ENCODE measurements at regions not wholly inside any gene's neighbourhood (a gene's known extent, or its start where the extent isn't known, plus 50 kb on each side); places are given as distances from the start of the nearest gene placed in this dataset.
"Not testable (repeated sequence)": the region's sequence is repeated elsewhere in the genome, so short reads cannot be mapped to it uniquely, and the experiment has no call there.

DNA sequence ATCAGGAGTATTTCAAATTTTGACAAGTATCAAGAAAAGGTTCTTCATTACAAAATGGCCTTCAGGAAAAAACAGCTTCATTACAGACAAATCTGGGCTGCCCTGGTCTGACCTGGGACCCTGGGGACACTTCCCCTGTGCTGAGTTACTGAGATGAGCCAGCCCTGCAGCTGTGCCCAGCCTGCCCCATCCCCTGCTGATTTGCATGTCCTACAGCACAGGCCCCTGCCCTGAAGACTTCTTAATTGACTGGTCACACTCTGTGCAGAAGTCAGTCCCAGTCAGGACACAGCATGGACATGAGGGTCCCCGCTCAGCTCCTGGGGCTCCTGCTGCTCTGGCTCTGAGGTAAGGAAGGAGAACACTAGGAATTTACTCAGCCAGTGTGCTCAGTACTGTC lies 235.1 kb downstream of the ANKRD36B start:
- TF ChIP-seq, protein P1, sequence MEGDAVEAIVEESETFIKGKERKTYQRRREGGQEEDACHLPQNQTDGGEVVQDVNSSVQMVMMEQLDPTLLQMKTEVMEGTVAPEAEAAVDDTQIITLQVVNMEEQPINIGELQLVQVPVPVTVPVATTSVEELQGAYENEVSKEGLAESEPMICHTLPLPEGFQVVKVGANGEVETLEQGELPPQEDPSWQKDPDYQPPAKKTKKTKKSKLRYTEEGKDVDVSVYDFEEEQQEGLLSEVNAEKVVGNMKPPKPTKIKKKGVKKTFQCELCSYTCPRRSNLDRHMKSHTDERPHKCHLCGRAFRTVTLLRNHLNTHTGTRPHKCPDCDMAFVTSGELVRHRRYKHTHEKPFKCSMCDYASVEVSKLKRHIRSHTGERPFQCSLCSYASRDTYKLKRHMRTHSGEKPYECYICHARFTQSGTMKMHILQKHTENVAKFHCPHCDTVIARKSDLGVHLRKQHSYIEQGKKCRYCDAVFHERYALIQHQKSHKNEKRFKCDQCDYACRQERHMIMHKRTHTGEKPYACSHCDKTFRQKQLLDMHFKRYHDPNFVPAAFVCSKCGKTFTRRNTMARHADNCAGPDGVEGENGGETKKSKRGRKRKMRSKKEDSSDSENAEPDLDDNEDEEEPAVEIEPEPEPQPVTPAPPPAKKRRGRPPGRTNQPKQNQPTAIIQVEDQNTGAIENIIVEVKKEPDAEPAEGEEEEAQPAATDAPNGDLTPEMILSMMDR (conservative IDR thresholded peaks at IDR 0.05) = no peak
- no peak for TF ChIP-seq ZFX (IDR thresholded peaks at IDR 0.05)

DNA sequence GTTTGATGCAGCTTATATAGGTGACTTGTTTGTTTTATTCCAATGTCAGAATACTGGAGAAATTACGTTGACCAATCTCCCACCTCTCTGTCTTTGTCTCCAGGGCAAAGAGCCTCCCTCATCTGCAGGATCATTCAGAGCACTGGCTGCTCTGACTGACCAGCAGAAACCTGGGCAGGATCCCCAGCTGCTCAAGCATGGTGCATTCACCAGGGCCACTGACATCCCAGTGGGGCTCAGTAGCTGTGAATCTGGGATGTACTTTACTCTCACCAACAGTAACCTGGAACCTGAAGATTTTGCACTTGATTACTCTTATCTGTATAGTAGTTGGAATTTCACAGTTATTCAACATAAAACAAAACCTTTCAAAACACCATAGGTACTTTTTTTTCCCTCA lies 235.9 kb downstream of the ANKRD36 start:
- TF ChIP-seq, protein P1 (conservative IDR thresholded peaks at IDR 0.05) = no peak
- TF ChIP-seq ZFX (IDR thresholded peaks at IDR 0.05) = no peak
- H3K27ac ChIP-seq = no peak overlapping the region

More for the DNA sequence above, 235.1 kb downstream of the ANKRD36B start:
- no peak overlapping the region for H3K27ac ChIP-seq

- no peak for TF ChIP-seq ZFX (IDR thresholded peaks at IDR 0.05)
- TF ChIP-seq, protein P1 (conservative IDR thresholded peaks at IDR 0.05) = no peak
- peak overlapping the region; percentile 30 for H3K27ac ChIP-seq
These were observed 235.3 kb downstream of the ANKRD36 start for GRCh38 chr2:97348265-97348664.

GRCh38 chr2:97344937-97345336 lies 232.0 kb downstream of the ANKRD36 start:
- H3K27ac ChIP-seq = not testable (repeated sequence)

- not testable (repeated sequence) for H3K27ac ChIP-seq
These were observed 220.7 kb downstream of the ANKRD36 start for GRCh38 chr2:97333674-97334073.

- H3K27ac ChIP-seq = not testable (repeated sequence)
These were observed 219.2 kb downstream of the ANKRD36 start for GRCh38 chr2:97332184-97332583.

DNA sequence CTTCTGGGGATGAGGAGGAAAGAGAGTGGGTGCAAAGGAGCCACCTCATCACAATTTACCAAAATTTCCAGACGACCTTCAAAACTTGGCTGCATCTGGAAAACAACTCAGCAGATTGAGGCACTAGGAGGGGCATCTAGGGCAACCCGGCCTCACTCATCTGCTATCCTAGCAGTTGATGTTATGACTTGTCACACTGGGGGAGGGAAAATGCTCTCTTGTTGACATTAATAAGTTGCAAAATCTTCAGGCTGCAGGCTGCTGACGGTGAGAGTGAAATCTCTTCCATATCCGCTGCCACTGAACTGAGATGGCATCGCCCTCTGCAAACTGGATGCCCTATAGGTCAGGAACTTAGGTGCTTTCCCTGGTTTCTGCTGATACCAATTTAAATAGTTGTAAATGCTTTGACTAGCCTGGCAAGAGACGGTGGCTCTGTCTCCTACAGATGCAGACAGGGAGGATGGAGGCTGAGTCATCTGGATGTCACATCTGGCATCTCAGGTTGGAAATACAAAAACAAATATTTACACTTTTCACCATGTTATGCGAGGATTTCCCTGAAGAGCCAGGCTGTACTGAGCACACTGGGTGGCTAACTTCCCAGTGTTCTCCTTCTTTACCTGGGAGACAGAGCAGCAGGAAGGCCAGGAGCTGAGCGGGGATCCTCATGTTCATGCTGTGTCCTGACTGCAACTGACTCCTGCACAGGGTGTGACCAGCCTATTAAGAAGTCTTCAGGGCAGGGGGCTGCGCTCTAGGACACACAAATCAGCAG lies 209.2 kb downstream of the ANKRD36 start:
- not testable (repeated sequence) for H3K27ac ChIP-seq

GRCh38 chr2:97315358-97315757 lies 202.4 kb downstream of the ANKRD36 start:
- not testable (repeated sequence) for H3K27ac ChIP-seq

- H3K27ac ChIP-seq = not testable (repeated sequence)
These were observed 199.5 kb downstream of the ANKRD36 start for GRCh38 chr2:97312426-97312825.

GRCh38 chr2:97305426-97305825 lies 192.5 kb downstream of the ANKRD36 start:
- not testable (repeated sequence) for H3K27ac ChIP-seq

- H3K27ac ChIP-seq = not testable (repeated sequence)
These were observed 189.9 kb downstream of the ANKRD36 start for GRCh38 chr2:97302881-97303280.

DNA sequence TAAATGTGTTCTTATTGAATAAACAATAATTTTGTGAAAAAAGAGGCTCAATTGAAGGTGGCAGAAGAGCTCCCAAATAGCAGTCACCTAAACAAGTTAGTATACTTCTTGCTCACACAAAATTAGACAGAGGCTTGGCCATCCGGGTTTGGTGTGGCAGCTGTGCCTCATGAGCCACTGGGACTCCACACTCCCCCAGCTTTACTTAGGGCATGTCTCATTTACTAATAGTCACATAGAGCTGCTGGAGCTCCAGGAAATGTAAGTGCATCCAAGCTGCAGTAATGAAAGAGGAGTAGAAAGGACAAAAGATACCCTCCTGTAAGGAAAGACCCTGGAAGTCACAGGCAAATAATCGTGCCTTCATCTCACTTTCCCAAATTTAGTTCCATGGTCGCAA lies 188.8 kb downstream of the ANKRD36 start:
- H3K27ac ChIP-seq = not testable (repeated sequence)
